Large intestine (tissue), 3 donors: ENCODE measurements at regions not wholly inside any gene's neighbourhood (a gene's known extent, or its start where the extent isn't known, plus 50 kb on each side); places are given as distances from the start of the nearest gene placed in this dataset.
"Not testable (repeated sequence)": the region's sequence is repeated elsewhere in the genome, so short reads cannot be mapped to it uniquely, and the experiment has no call there.

Source experiments
- DNase-seq, 2 donors: peaks; one replicate each; pipeline versions ENCODE4 v3.0.0 to v3.0.0-alpha.2; 2013
- H3K27ac ChIP-seq: one replicate; pipeline ENCODE4 v1.5.1; 2013; ENCODE audit warnings: low read length
- H3K27me3 ChIP-seq: 2 replicates; pipeline ENCODE4 v1.6.1; 2013; ENCODE audit warnings: low read length; ENCODE audit not compliant: control insufficient read depth, insufficient read depth
- H3K36me3 ChIP-seq: 2 replicates; pipeline ENCODE4 v1.6.1; 2013; ENCODE audit warnings: low read length; ENCODE audit not compliant: control insufficient read depth, insufficient read depth
- H3K4me1 ChIP-seq: one replicate; pipeline ENCODE4 v1.6.1; 2013; ENCODE audit warnings: low read length; ENCODE audit not compliant: control insufficient read depth, insufficient read depth
- H3K4me3 ChIP-seq: one replicate; pipeline ENCODE4 v1.5.1; 2013; ENCODE audit warnings: low read length
- H3K9me3 ChIP-seq: one replicate; pipeline ENCODE4 v1.6.1; 2013; ENCODE audit warnings: mild to moderate bottlenecking, low read depth, low read length, moderate library complexity; ENCODE audit not compliant: control insufficient read depth
- WGBS: methylation state at CpG from one replicate; pipeline ENCODE4 v1.1.5; 2013; ENCODE audit warnings: low lambda C conversion rate; ENCODE audit not compliant: insufficient coverage; 5-methylcytosine and 5-hydroxymethylcytosine counted together

DNA sequence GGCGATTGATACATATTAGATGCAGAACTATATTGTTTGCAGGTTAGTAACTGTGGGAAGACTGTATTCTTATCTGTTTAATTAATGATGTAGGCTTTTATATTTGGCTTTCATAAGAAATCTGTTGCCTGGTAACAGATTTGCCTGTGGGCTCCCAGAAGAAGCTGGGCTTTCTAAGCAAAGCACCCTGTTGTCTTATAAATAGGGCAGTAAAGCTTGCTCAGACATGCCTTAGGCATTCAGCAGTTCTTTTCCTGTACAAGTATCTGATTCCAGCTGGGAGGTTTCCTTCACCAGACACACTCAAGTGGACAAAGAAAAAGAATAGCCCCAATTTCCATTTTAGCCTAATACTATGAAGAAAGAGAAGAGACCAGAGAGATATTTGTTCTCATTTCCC is 524.0 kb downstream of the LRRIQ3 start:
- H3K9me3 ChIP-seq = no peaks in the 10 kb centered on the region
- no peaks in the 10 kb centered on the region for H3K36me3 ChIP-seq
- DNase-seq = no peak
- no peak overlapping the region for H3K27ac ChIP-seq
- H3K4me3 ChIP-seq = no peak overlapping the region
- H3K4me1 ChIP-seq = no peaks in the 10 kb centered on the region
- no CpG with 5 or more reads among the region's 1 CpG for WGBS
- no peaks in the 10 kb centered on the region for H3K27me3 ChIP-seq

DNA sequence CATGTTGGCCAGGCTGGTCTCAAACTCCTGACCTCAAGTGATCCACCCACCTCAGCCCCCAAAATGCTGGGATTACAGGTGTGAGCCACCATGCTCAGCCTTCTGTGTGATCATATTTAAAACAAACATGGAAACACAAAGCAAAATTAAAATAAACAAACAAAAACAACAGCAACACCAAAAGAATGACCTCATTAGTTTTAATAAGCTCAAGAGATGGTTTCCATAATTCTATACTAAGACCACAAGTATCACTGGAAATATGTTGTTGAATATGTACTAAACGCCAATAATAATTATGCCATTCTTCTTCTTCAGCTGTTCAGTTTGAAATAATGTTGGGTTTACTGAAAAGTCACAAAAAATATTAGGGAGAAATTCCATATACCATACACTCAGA is 526.4 kb downstream of the LRRIQ3 start:
- no peak overlapping the region for H3K4me3 ChIP-seq
- H3K27me3 ChIP-seq = no peaks in the 10 kb centered on the region
- H3K9me3 ChIP-seq = no peaks in the 10 kb centered on the region
- H3K36me3 ChIP-seq = no peaks in the 10 kb centered on the region
- no CpG with 5 or more reads among the region's 1 CpG for WGBS
- no peak for DNase-seq
- no peaks in the 10 kb centered on the region for H3K4me1 ChIP-seq
- H3K27ac ChIP-seq = no peak overlapping the region

DNA sequence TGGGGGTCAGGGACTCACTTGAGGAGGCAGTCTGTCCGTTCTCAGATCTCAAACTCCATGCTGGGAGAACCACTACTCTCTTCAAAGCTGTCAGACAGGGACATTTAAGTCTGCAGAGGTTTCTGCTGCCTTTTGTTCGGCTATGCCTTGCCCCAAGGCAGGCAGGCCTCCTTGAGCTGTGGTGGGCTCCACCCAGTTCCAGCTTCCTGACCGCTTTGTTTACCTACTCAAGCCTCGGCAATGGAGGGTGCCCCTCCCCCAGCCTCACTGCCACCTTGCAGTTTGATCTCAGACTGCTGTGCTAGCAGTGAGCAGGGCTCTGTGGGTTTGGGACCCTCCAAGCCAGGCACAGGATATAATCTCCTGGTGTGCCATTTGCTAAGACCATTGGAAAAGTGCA is 530.0 kb downstream of the LRRIQ3 start:
- WGBS = no CpG with 5 or more reads among the region's 4 CpGs
- not testable (repeated sequence) for H3K4me3 ChIP-seq

DNA sequence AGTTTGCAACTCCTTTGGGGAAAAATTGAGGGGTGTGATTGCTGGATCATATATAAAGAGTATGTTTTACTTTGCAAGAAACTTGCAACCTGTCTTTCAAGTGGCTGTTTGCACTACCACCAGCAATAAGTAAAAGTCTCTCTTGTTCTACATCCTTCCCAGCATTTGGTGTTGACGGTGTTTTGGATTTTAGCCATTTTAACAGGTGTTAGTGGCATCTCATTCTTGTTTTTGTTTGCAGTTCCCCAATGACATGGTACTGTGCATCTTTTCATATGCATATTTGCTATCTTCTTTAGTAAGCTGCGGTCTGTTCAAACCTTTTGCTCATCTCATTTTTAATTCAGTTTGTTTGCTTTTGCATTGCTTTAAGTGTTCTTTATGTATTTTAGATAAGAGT is 535.5 kb downstream of the LRRIQ3 start:
- H3K36me3 ChIP-seq = no peaks in the 10 kb centered on the region
- no peaks in the 10 kb centered on the region for H3K27me3 ChIP-seq
- no peak overlapping the region for H3K4me3 ChIP-seq
- no peaks in the 10 kb centered on the region for H3K4me1 ChIP-seq
- H3K9me3 ChIP-seq = peaks cover 5% of the 10 kb centered on the region
- H3K27ac ChIP-seq = no peak overlapping the region
- no CpG with 5 or more reads among the region's 2 CpGs for WGBS
- no peak for DNase-seq

More for the DNA sequence above, 530.0 kb downstream of the LRRIQ3 start:
- H3K4me1 ChIP-seq, DNase-seq, H3K27ac ChIP-seq, H3K9me3 ChIP-seq, H3K27me3 ChIP-seq, H3K36me3 ChIP-seq: not testable (repeated sequence)

DNA sequence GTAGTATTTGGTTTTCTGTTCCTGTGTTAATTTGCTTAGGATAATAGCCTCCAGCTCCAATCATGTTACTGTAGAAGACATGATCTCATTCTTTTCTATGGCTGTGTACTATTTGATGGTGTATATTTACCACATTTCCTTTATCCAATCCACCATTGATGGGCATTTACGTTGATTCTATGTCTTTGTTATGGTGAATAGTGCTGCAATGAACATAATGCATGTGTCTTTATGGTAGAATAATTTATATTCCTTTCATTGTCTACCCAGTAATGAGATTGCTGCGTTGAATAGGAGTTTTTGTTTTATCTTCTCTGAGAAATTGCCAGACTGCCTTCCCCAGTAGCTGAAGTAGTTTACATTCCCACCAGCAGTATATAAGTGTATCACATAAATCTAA is 538.8 kb downstream of the LRRIQ3 start:
- peak in 1 of 2 donors; percentile 2 for DNase-seq
- Histone ChIP-seq H3K4me3 (no peak overlapping the region), H3K4me1 (no peaks in the 10 kb centered on the region), H3K27me3 (no peaks in the 10 kb centered on the region), H3K36me3 (no peaks in the 10 kb centered on the region), H3K9me3 (peaks cover 5% of the 10 kb centered on the region), H3K27ac (no peak overlapping the region)
- WGBS = no CpG with 5 or more reads among the region's 2 CpGs

DNA sequence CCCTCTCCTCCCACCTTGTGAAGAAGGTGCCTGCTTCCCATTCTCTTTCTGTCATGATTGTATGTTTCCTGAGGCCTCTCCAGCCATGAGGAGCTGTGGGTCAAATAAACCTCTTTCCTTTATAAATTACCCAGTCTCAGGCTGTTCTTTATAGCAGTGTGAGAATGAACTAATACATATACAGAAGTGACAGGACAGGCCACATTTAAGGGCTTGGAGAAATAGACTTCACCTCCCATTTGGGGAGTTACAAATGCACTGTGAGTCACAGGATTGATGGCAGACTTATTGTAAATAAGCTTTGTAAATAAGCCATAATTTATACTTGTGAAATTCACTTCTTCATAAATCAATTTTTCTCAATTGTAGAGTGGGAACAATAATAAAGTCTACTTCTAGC is 543.3 kb downstream of the LRRIQ3 start:
- Histone ChIP-seq H3K27me3 (no peaks in the 10 kb centered on the region), H3K9me3 (no peaks in the 10 kb centered on the region), H3K4me3 (no peak overlapping the region), H3K4me1 (no peaks in the 10 kb centered on the region), H3K27ac (no peak overlapping the region), H3K36me3 (no peaks in the 10 kb centered on the region)
- DNase-seq = no peak

DNA sequence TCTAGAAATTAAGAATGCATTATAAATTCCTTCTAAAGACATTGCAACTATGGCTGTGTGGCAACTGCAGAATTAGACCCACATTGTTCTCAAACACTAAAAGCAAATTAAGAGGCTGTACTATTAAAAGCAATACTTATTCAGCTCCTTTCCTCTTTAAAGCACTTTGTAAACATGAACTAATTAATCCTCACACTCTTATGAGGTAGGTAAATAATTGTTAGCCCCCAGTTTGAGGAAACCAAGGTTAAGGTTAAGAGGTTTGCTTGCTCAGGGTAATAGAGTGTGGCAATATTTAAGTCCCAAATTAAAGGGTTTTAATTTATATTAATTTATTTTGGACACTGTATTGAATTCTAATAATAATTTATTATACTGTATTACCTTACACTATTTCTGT is 553.8 kb downstream of the LRRIQ3 start:
- no peak for DNase-seq
- no peaks in the 10 kb centered on the region for H3K4me1 ChIP-seq
- no peaks in the 10 kb centered on the region for H3K36me3 ChIP-seq
- no peak overlapping the region for H3K27ac ChIP-seq
- H3K27me3 ChIP-seq = no peaks in the 10 kb centered on the region
- no peak overlapping the region for H3K4me3 ChIP-seq
- H3K9me3 ChIP-seq = no peaks in the 10 kb centered on the region

DNA sequence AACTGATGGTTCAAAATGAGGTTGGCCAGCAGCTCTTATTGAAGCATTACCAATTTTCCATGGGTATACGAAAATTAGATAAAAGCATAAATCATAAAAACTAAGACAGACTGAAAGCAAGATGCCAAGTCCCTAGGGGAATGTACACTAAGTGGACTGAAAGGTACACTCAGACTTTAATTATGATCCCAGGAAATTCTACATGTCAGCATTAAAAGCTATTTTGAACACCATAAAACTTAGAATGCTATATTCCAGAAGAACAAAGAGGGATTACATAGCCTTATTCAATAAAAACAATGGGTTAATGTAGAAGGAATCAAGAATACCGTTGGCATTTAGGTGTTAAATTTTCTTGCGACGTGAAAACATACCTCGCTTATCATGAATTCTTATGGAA is 558.5 kb downstream of the LRRIQ3 start:
- H3K4me3 ChIP-seq = no peak overlapping the region
- no peaks in the 10 kb centered on the region for H3K27me3 ChIP-seq
- H3K36me3 ChIP-seq = no peaks in the 10 kb centered on the region
- 94% methylated on average over 4 of the region's 5 CpGs for WGBS
- no peak for DNase-seq
- H3K4me1 ChIP-seq = no peaks in the 10 kb centered on the region
- no peak overlapping the region for H3K27ac ChIP-seq
- H3K9me3 ChIP-seq = no peaks in the 10 kb centered on the region

DNA sequence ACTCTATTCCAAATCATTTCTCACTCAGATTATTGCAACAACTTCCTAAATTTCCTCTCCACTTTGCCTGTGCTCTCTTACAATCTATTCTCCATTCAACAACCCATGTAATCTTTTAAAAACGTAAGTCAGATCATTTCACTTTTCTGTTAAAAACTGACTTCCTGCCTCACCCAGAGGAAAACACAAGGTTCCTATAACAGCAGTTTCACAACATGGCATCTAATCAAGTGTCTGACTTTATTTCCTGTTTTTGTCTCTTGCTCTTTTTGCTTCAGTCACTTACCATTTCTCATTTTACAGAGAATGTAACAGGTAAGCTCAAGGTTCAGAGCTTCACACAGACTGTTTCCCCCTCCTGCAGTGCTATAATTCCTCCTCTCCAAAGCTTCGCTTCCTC is 560.7 kb downstream of the LRRIQ3 start:
- Histone ChIP-seq H3K36me3 (no peaks in the 10 kb centered on the region), H3K4me3 (no peak overlapping the region), H3K9me3 (no peaks in the 10 kb centered on the region), H3K27ac (no peak overlapping the region), H3K4me1 (no peaks in the 10 kb centered on the region), H3K27me3 (no peaks in the 10 kb centered on the region)
- 93% methylated on average over 2 of the region's 2 CpGs for WGBS
- no peak for DNase-seq

DNA sequence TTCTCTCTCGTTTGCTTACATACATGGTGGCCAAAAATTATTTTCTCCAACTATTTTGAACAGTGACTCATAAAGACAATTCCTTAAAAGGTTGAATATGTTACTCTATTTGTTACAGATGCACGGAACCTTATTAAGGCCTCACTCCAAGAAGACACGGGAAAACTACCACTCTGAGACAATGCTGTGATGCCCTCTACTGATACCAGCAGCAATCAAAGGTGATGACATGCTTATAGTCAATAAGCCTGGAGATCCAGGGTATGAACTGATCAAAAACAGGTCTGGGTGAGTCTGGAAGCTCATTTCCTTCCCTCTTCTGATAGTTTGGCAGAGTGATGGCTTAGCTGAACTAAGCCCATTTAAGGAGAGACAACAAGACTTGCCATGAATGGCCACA is 563.0 kb downstream of the LRRIQ3 start:
- H3K9me3 ChIP-seq = no peaks in the 10 kb centered on the region
- no peaks in the 10 kb centered on the region for H3K27me3 ChIP-seq
- H3K4me1 ChIP-seq = no peaks in the 10 kb centered on the region
- H3K4me3 ChIP-seq = no peak overlapping the region
- no CpG with 5 or more reads among the region's 3 CpGs for WGBS
- H3K27ac ChIP-seq = no peak overlapping the region
- no peaks in the 10 kb centered on the region for H3K36me3 ChIP-seq
- DNase-seq = no peak

DNA sequence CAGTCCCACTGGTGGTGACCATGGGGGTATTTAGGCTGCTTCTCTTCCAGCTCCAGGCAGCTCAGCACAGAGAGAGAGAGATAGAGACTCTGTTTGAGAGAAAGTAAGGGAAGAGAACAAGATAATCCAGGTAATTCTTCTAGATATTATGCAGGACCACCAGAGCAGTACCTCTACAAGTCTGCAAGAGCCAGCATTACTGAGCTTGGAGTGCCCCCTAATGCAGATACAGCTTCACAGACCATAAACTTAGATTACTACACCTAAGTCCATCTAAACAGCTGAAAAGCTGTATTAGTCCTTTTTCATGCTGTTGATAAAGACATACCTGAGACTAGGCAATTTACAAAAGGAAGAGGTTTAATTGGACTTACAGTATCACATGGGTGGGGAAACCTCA is 570.3 kb downstream of the LRRIQ3 start:
- H3K36me3 ChIP-seq = no peaks in the 10 kb centered on the region

DNA sequence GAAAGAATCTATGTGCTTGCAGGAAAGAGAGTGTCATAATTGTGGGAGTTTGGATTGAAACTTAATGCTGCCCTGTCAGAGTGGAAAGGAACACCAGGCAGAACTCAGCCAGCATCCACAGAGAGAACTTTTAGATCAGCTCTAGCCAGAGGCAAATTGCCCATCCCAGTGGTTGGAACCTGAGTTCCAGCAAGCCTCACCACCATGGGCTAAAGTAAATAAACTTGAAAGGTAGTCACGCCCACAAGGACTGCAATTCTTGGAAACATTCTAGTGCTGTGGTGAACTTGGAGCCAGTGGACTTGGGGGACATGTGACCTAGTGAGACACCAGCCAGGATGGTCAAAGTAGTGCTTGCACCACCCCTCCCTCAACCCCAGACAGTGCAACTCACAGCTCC is 571.6 kb downstream of the LRRIQ3 start:
- H3K27ac ChIP-seq = no peak overlapping the region
- H3K27me3 ChIP-seq = no peaks in the 10 kb centered on the region
- H3K4me3 ChIP-seq = no peak overlapping the region
- DNase-seq = no peak
- no CpG with 5 or more reads among the region's 1 CpG for WGBS
- H3K4me1 ChIP-seq = no peaks in the 10 kb centered on the region
- no peaks in the 10 kb centered on the region for H3K36me3 ChIP-seq
- H3K9me3 ChIP-seq = no peaks in the 10 kb centered on the region

More for the DNA sequence above, 570.3 kb downstream of the LRRIQ3 start:
- Histone ChIP-seq H3K4me1 (no peaks in the 10 kb centered on the region), H3K27me3 (no peaks in the 10 kb centered on the region), H3K4me3 (no peak overlapping the region), H3K27ac (no peak overlapping the region), H3K9me3 (no peaks in the 10 kb centered on the region)
- DNase-seq = no peak
